T47D (cell line): ENCODE measurements at regions not wholly inside any gene's neighbourhood (a gene's known extent, or its start where the extent isn't known, plus 50 kb on each side); places are given as distances from the start of the nearest gene placed in this dataset.
"Not testable (repeated sequence)": the region's sequence is repeated elsewhere in the genome, so short reads cannot be mapped to it uniquely, and the experiment has no call there.

Experiments
- DNase-seq, 2 experiments: peaks; one replicate each; pipeline versions ENCODE4 v3.0.0 to v3.0.0-alpha.2; 2011 to 2012; ENCODE audit warnings: low read depth in 1 of 2, low spot score in 1 of 2
- JUND ChIP-seq: IDR thresholded peaks from 2 replicates; pipeline ENCODE4 v1.6.1; 2012; ENCODE audit warnings: low read depth
- in situ Hi-C: cut with HindIII; loops from 2 replicates; pipeline ENCODE4 v1.10.0; 2016; ENCODE audit warnings: low sequenced_read_pairs, low pct_unique_long_range_greater_than_20kb

DNA sequence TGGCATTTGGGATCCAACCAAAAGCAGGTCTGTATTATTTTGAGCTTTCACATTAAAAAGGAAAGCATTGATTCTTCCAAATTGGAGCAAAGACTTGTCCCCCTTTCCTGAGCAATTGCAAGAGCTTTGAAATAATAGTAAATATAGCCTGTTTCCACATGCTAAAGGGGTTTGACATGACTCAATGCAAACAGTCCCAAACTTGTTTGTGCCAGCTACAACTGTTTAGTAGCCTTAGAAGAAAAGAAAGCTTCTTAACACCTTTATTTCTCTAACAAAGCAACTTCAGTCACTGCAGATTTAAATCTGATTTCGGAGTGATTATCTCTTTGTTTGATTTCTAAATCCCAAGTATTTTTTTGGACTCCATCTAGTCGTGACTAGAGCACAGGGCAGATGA, 180.2 kb downstream of the SEMA6D start:
- TF ChIP-seq JUND, result no peak
- no peak for DNase-seq
- in situ Hi-C loops, result no loop called here

GRCh38 chr15:47900751-47901150, 183.4 kb downstream of the SEMA6D start:
- TF ChIP-seq JUND, result no peak
- in situ Hi-C loops, result no loop called here
- peak in 1 of 2 experiments; percentile 35 for DNase-seq

DNA sequence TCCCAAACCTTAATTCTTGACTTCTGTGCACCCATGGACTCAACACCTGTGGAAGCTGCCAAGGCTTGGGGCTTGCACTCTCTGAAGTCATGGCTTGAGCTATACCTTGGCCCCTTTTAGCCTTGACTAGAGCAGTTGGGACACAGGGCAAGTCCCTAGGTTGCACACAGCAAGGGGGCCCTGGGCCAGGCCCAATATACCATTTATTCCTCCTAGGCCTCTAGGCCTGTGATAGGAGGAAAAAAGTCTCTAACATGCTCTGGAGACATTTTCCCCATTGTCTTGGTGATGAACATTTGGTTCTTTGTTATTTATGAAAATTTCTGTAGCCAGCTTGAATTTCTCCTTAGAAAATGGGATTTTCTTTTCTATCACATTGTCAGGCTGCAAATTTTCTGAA, 186.1 kb downstream of the SEMA6D start:
- DNase-seq, result no peak
- no peak for TF ChIP-seq JUND
- in situ Hi-C loops, result no loop called here

DNA sequence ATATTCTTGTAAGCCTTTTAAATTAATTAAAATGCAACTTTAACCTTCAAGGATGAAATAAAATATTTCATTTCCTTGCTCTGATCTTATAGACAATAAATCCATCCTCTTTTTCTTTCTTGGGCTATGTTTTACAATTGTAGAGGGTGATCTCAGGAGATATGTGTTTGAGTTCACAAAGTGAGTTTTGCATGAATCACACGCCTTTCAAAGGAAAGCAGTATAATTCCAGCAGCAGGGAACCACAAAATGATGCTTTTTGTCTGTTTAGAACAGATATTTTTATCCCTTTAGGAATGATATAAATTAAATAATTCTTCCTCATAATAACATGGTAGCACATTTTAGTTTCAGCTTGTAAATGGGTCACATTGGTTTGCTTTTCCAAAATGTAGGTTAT, 191.2 kb downstream of the SEMA6D start:
- no peak for TF ChIP-seq JUND
- in situ Hi-C loops, result no loop called here

GRCh38 chr15:47908950-47909670, 191.8 kb downstream of the SEMA6D start:
- no peak for TF ChIP-seq JUND
- DNase-seq, result no peak
- in situ Hi-C loops, result no loop called here

More for the DNA sequence above, 191.2 kb downstream of the SEMA6D start:
- DNase-seq, result no peak

- in situ Hi-C loops, DNase-seq: not testable (repeated sequence)
These were observed 195.6 kb downstream of the SEMA6D start for GRCh38 chr15:47912910-47913309.

DNA sequence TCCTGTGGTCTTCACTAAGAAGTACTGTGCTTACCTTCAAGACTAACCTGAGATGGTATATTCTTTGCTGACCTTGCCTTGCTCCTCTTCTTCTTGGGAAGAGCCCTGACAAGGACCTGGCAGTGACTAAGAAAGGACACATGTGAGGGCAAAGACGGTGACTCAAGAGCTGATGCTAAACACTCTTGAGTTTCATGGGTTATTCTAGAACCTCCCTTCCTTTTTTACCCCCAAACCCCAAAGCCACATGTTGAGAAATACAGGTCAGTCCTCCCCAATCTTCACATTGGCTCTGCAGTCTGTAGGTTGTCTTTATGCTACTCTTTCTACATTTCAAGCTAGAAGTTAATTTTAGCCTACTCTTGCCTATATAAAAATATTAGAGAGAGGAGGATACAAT, 200.6 kb downstream of the SEMA6D start:
- in situ Hi-C loops, result no loop called here
- no peak for TF ChIP-seq JUND
- no peak for DNase-seq

GRCh38 chr15:47918877-47919276, 201.6 kb downstream of the SEMA6D start:
- no peak for TF ChIP-seq JUND
- in situ Hi-C loops, result no loop called here
- DNase-seq, result no peak

GRCh38 chr15:47924381-47924780, 196.4 kb upstream of the SLC24A5 start:
- no peak for DNase-seq
- no peak for TF ChIP-seq JUND
- in situ Hi-C loops, result no loop called here

DNA sequence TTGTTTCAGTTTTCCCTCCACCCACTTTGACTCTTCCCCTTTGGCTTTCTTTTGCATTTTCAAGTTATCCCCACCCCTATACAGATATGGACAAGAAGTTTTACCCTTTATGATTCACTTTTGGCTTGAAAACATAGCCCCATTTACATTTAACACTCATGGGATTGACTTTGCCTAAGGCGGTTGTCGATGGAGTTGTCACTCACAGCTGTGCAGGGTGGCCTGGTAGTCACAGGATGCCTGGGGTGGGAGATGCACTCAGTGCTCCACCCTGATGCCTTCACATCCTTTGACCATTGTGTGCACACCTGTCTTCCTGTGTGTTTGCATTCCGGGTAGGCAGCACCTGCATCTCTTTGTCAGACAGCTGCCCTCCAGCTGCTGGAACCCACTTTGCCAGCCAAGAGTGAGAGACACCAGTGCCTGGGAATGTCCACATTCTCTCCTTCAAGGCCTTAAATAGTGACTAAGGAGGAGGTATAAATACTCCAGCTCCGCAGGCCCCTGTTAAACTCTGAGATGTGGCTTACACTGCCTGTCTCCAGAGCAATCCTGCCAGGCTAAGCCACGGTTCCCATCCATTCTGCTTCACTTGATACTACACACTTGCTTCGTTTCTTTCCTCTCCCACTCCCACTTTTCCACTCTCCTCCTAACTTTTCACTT, 191.5 kb upstream of the SLC24A5 start:
- in situ Hi-C loops, result no loop called here
- TF ChIP-seq JUND, result no peak
- DNase-seq, result no peak

DNA sequence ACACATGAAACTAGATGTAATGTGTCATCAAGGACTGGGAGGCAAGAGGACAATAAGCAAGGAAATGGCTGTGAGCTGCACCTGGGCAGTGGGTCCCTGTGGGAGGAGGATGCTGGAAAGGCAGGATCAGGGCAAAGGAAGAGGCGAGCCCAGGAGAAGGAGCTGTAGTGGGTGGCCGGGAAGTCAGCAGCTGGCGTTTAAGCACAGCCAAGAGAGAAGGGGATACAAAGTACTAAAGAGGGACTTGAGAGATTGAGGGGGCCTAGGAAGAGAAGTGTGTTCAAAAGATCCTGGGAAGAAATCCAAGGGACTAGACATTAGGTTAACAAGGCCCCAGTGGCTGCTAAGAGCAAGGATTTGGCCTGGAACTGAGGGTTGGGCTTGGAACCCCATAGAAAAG, 188.5 kb upstream of the SLC24A5 start:
- no peak for DNase-seq
- no peak for TF ChIP-seq JUND
- in situ Hi-C loops, result no loop called here

DNA sequence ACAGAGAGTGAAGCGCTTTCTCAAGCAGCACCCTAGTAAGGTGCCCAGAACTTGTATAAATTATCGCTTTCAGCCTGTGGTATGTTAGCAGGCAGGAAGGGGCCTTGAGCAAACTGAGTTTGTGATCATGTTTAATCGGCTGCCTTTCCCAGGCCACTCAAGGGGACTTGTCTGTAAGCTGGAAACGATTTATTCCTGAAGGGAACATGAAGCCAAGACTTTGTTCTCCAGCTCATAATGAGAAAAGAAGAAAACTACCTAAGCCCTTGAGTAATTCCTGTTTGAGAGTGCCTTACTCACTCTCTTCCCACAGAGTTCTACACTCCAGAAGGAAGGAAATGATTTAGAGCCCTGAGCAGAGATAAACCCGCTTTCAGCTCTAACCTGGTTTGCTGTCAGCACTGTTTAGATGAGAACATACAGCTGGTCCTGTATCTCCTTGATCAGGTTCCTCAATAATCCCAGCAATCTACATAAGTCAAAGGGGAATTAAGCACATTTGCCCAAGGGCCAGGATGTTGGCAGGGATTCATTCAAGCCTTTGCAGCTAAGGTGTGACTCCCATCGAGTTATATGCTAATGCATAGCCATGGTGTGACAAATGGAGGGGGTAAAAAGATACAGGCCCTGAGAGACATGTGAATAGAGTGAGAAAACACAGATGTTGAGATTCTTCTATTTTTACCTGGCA, 187.7 kb upstream of the SLC24A5 start:
- DNase-seq, result peak in 1 of 2 experiments; percentile 10
- in situ Hi-C loops, result no loop called here
- TF ChIP-seq JUND, result no peak

GRCh38 chr15:47933865-47934264, 186.9 kb upstream of the SLC24A5 start:
- TF ChIP-seq JUND, result no peak
- DNase-seq, result no peak
- in situ Hi-C loops, result no loop called here

GRCh38 chr15:47934342-47934741, 186.4 kb upstream of the SLC24A5 start:
- no peak for DNase-seq
- no peak for TF ChIP-seq JUND
- in situ Hi-C loops, result no loop called here
